ENCODE measurements at regions not wholly inside any gene's neighbourhood (a gene's known extent, or its start where the extent isn't known, plus 50 kb on each side); places are given as distances from the start of the nearest gene placed in this dataset.

DNA sequence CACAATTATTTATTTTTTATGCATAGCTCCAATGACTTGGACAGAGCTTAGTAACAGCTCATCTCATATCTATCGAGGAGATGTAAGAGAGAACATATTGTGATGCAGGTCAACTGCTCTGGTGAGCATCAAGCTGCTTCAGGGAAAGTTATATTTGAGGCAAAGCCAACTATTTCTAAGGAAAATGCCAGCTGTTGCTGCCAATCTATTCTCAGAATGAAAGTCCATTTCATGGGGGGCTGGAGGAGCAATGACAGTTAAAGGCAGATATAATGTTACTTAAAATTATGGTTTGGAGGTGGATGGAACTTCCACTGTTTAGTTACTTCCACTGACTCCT, 424.8 kb downstream of the KIF20B start:
- TF ChIP-seq, protein P1, sequence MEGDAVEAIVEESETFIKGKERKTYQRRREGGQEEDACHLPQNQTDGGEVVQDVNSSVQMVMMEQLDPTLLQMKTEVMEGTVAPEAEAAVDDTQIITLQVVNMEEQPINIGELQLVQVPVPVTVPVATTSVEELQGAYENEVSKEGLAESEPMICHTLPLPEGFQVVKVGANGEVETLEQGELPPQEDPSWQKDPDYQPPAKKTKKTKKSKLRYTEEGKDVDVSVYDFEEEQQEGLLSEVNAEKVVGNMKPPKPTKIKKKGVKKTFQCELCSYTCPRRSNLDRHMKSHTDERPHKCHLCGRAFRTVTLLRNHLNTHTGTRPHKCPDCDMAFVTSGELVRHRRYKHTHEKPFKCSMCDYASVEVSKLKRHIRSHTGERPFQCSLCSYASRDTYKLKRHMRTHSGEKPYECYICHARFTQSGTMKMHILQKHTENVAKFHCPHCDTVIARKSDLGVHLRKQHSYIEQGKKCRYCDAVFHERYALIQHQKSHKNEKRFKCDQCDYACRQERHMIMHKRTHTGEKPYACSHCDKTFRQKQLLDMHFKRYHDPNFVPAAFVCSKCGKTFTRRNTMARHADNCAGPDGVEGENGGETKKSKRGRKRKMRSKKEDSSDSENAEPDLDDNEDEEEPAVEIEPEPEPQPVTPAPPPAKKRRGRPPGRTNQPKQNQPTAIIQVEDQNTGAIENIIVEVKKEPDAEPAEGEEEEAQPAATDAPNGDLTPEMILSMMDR (IDR thresholded peaks at IDR 0.05; ENCODE audit: insufficient read depth, low read length, severe bottlenecking) = no peak
- DNase-seq (ENCODE audit: low read depth) = no peak

DNA sequence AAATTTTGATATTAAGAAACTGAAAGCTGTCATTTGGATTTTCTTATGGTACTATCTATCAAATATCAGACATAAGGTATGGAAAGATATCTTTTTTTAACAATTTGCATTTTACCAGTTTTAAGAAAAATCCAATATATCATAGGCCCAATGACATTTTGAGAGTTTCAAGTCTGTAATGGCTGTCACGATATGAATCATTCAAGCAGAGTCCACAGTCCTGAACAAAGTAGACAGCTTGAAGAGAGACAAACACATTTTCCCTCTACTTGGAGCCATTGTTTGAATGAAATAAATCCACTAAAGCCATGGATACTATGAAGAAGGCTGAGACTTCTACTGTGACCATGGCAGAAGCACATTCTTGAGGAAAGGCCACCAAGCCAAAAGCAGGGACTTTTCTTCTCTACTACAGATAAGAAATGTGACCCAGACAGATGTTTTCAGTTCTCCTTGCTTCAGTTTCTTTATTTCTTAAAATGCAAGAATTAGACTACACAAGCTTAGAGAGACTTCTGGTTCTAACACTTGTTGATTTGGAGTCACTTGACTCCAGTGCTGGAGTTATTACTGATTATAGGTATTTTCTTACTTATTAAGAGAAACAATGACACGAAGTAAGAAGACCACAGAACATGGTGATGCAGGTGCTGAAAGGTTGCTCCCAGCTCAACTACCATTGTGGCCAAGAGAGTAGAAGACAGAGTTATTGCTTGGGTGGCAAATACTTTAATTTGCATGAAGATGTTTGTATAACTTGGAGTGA, 429.1 kb downstream of the KIF20B start:
- TF ChIP-seq, protein P1 (IDR thresholded peaks at IDR 0.05; ENCODE audit: insufficient read depth, low read length, severe bottlenecking) = no peak
- Histone ChIP-seq H3K4me3 (ENCODE audit: low read depth, low read length) (no peak overlapping the region), H3K36me3 (ENCODE audit: control insufficient read depth, insufficient read depth, low read length) (no peaks in the 10 kb centered on the region), H3K27me3 (ENCODE audit: control insufficient read depth, insufficient read depth, low read length) (no peaks in the 10 kb centered on the region)
- DNase-seq (ENCODE audit: low read depth) = peak; percentile 26
- FAIRE-seq = no peak

More for the DNA sequence above, 424.8 kb downstream of the KIF20B start:
- Histone ChIP-seq H3K36me3 (ENCODE audit: control insufficient read depth, insufficient read depth, low read length) (no peaks in the 10 kb centered on the region), H3K27me3 (ENCODE audit: control insufficient read depth, insufficient read depth, low read length) (no peaks in the 10 kb centered on the region), H3K4me3 (ENCODE audit: low read depth, low read length) (no peak overlapping the region)
- FAIRE-seq = no peak

DNA sequence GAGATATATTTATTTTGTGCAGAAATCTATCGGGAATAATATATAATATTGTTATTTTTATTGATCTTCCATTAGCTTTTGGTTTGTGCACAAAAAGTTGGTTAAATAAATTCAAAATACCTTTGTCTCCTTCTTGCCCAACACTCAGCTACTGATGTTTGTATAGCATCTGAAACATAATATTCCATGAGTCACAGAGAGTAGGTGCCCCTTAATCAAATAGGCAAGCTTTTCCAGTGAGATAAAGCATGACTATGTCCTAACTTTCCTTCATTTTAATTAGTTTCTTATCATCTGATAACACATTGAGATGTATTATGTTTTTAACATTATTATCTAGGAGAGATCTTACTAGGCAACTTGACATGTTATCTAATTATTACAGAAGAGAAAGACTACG, 432.2 kb downstream of the KIF20B start:
- peak; percentile 78 for DNase-seq (ENCODE audit: low read depth)
- H3K4me3 ChIP-seq (ENCODE audit: low read depth, low read length) = no peak overlapping the region
- no peaks in the 10 kb centered on the region for H3K36me3 ChIP-seq (ENCODE audit: control insufficient read depth, insufficient read depth, low read length)
- TF ChIP-seq, protein P1 (IDR thresholded peaks at IDR 0.05; ENCODE audit: insufficient read depth, low read length, severe bottlenecking) = no peak
- FAIRE-seq = no peak
- H3K27me3 ChIP-seq (ENCODE audit: control insufficient read depth, insufficient read depth, low read length) = no peaks in the 10 kb centered on the region

DNA sequence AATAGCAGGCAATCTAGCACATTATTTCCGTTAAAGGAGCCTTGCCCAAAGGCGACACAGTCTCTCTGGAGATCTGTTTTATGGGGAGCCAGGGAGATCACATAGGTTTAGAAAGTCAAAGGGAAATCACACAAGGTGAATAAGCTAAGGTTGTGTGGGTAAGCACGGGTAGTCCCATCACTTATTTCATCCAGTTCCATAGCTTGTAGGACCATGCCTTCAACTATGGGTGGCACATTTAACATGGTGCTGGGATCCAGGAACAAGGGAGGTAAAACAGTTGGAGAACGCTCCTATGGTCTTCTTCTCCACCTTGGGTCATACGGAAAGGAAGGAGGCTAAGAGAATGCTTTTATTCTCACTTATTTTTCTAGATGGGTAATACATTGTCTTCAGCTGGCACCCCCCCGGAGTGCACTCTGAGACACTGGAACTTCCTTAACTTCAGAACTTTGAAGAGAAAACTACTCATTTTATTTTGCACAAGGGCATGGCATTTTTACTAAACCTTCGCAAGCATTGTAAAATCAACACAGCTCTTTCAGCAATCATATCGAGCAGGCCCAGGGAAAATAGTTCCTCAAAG, 435.4 kb downstream of the KIF20B start:
- DNase-seq (ENCODE audit: low read depth) = peak; percentile 12
- no peaks in the 10 kb centered on the region for H3K27me3 ChIP-seq (ENCODE audit: control insufficient read depth, insufficient read depth, low read length)
- no peak overlapping the region for H3K4me3 ChIP-seq (ENCODE audit: low read depth, low read length)
- no peaks in the 10 kb centered on the region for H3K36me3 ChIP-seq (ENCODE audit: control insufficient read depth, insufficient read depth, low read length)
- TF ChIP-seq, protein P1 (IDR thresholded peaks at IDR 0.05; ENCODE audit: insufficient read depth, low read length, severe bottlenecking) = no peak
- no peak for FAIRE-seq

DNA sequence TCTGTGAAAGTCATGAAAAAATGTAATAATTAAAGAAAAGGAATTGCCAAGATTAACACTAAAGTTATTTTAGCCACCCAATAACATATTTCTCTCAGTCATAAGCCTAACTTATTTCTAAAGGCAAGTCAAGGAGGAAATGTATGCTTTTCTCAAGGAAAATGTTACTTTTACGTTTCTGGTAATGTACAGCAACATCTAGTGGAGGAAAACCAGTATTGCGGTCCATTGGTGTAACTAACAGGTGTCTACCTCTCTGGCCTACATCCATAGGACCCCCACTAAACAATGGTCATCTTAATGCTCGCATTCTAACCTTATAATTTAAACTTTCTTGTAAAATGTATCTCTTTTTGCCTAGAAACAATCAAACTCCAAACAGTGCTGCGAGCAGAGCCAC, 437.5 kb downstream of the KIF20B start:
- TF ChIP-seq, protein P1 (IDR thresholded peaks at IDR 0.05; ENCODE audit: insufficient read depth, low read length, severe bottlenecking) = peak; percentile 44
- DNase-seq (ENCODE audit: low read depth) = peak; percentile 37

More for the DNA sequence above, 437.5 kb downstream of the KIF20B start:
- no peak overlapping the region for H3K4me3 ChIP-seq (ENCODE audit: low read depth, low read length)
- no peaks in the 10 kb centered on the region for H3K36me3 ChIP-seq (ENCODE audit: control insufficient read depth, insufficient read depth, low read length)
- FAIRE-seq = no peak
- H3K27me3 ChIP-seq (ENCODE audit: control insufficient read depth, insufficient read depth, low read length) = no peaks in the 10 kb centered on the region
